GM12878 (cell line): ENCODE measurements at regions not wholly inside any gene's neighbourhood (a gene's known extent, or its start where the extent isn't known, plus 50 kb on each side); places are given as distances from the start of the nearest gene placed in this dataset.

Source experiments
- ATAC-seq: fragments of 200-7000 bp; cut with Tn5 transposase; 3 replicates; pipeline ENCODE4 v1.9.1; 2020; ENCODE audit warnings: mild to moderate bottlenecking, moderate library complexity
- BruUV-seq: library from RNA; stranded (reverse); fragments of 400-500 nt; replicated peaks from 2 replicates; lab custom pipeline; 2021; lab: Mats Ljungman, UMichigan
- CTCF ChIA-PET: fragments of 300-600 bp; sonication (Branson Sonifier 250); formaldehyde crosslinking; extraction: SDS; loops from one replicate; lab custom pipeline; 2021; ENCODE audit warnings: inconsistent platforms; lab: Yijun Ruan, JAX
- POLR2A ChIA-PET: fragments of 350-600 bp; formaldehyde crosslinking; extraction: SDS; loops from one replicate; lab custom pipeline; 2021; ENCODE audit warnings: inconsistent platforms; lab: Charles Lee
- RAD21 ChIA-PET: fragments of 300-600 bp; sonication (Branson Sonifier 250); formaldehyde crosslinking; loops from one replicate; lab custom pipeline; 2023; ENCODE audit warnings: antibody characterized with exemption; ENCODE audit not compliant: unreplicated experiment; lab: Charles Lee
- SMC1A ChIA-PET: fragments of 300-600 bp; sonication (Branson Sonifier 250); formaldehyde crosslinking; loops from one replicate; lab custom pipeline; 2023; ENCODE audit not compliant: unreplicated experiment, uncharacterized antibody; lab: Charles Lee
- DNase-seq: peaks from one replicate; pipeline ENCODE4 v3.0.0-alpha.2; 2011; ENCODE audit warnings: low read depth, low spot score
- FAIRE-seq: peaks from 3 replicates; lab custom pipeline; 2011; peaks lifted over from hg19 to GRCh38; lab: Jason Lieb, UNC
- H2AFZ ChIP-seq: 2 replicates; pipeline ENCODE4 v1.6.0; 2011; ENCODE audit warnings: low read depth, low read length, control low read depth; ENCODE audit not compliant: control insufficient read depth
- H3K27ac ChIP-seq: 2 replicates; pipeline ENCODE4 v1.5.1; 2011; ENCODE audit warnings: control low read depth; ENCODE audit not compliant: control insufficient read depth, insufficient read depth
- H3K27me3 ChIP-seq, 2 experiments: replicated peaks in 1 of 2; 2 replicates each; pipeline versions ENCODE4 v1.6.0 to v1.6.1; 2011; ENCODE audit warnings: low read length in 1 of 2; ENCODE audit not compliant: control insufficient read depth in 2 of 2, insufficient read depth in 2 of 2
- H3K36me3 ChIP-seq, 2 experiments: 2 replicates each; pipeline ENCODE4 v1.5.1; 2011; ENCODE audit warnings: low read length in 1 of 2; ENCODE audit not compliant: control insufficient read depth in 2 of 2, insufficient read depth in 2 of 2
- H3K4me1 ChIP-seq: 2 replicates; pipeline ENCODE4 v1.6.1; 2011; ENCODE audit warnings: mild to moderate bottlenecking, low read length, moderate library complexity, mixed read lengths; ENCODE audit not compliant: control insufficient read depth, insufficient read depth
- H3K4me2 ChIP-seq: 2 replicates; pipeline ENCODE4 v1.6.0; 2011; ENCODE audit warnings: control low read depth; ENCODE audit not compliant: control insufficient read depth, insufficient read depth
- H3K4me3 ChIP-seq: fragments of 200-600 bp; sonication (generic); 2 replicates; pipeline ENCODE4 v1.5.1; 2016
- H3K79me2 ChIP-seq: 2 replicates; pipeline ENCODE4 v1.6.0; 2011; ENCODE audit warnings: low read length; ENCODE audit not compliant: control insufficient read depth, insufficient read depth
- H3K9ac ChIP-seq: 2 replicates; pipeline ENCODE4 v1.8.0; 2011; ENCODE audit warnings: low read length, control low read depth, mixed read lengths; ENCODE audit not compliant: control insufficient read depth, insufficient read depth
- H3K9me3 ChIP-seq: replicated peaks from 3 replicates; pipeline ENCODE4 v1.5.1; 2011; ENCODE audit warnings: mild to moderate bottlenecking, low read length; ENCODE audit not compliant: control insufficient read depth, insufficient read depth
- H4K20me1 ChIP-seq: 2 replicates; pipeline ENCODE4 v1.6.0; 2011; ENCODE audit not compliant: control insufficient read depth, insufficient read depth
- CBFB ChIP-seq: IDR thresholded peaks from 2 replicates; pipeline ENCODE4 v1.6.1; 2016; ENCODE audit warnings: antibody characterized with exemption, low read depth
- CHD1 ChIP-seq: IDR thresholded peaks from 2 replicates; pipeline ENCODE4 v1.6.1; 2012; ENCODE audit warnings: low read depth, low read length, improper control_type of control experiment
- CHD2 ChIP-seq: IDR thresholded peaks from 2 replicates; pipeline ENCODE4 v1.6.1; 2011; ENCODE audit warnings: low read depth, low read length, improper control_type of control experiment, borderline replicate concordance
- NFXL1 ChIP-seq: fragments of 450-650 bp; IDR thresholded peaks from 2 replicates; pipeline ENCODE4 v1.6.1; 2017; ENCODE audit warnings: antibody characterized with exemption, mild to moderate bottlenecking, borderline replicate concordance
- SIN3A ChIP-seq: IDR thresholded peaks from 2 replicates; pipeline ENCODE4 v1.6.1; 2012; ENCODE audit warnings: low read depth, low read length, improper control_type of control experiment
- WGBS: methylation state at CpG from one replicate; pipeline ENCODE4 v1.1.6; 2016; ENCODE audit warnings: low lambda C conversion rate; ENCODE audit not compliant: insufficient replicate concordance, insufficient coverage; ENCODE audit errors: missing lambda C conversion rate; 5-methylcytosine and 5-hydroxymethylcytosine counted together
- in situ Hi-C: fragments of 300-500 bp; cut with MboI; formaldehyde crosslinking; loops from 9 replicates; pipeline ENCODE4 v1.14.3; 2018; ENCODE audit warnings: mixed read lengths
- intact Hi-C: fragments of 100-400 bp; cut with micrococcal nuclease; formaldehyde crosslinking; loops from one replicate; pipeline ENCODE4 v1.14.2; 2022; ENCODE audit not compliant: unreplicated experiment

DNA sequence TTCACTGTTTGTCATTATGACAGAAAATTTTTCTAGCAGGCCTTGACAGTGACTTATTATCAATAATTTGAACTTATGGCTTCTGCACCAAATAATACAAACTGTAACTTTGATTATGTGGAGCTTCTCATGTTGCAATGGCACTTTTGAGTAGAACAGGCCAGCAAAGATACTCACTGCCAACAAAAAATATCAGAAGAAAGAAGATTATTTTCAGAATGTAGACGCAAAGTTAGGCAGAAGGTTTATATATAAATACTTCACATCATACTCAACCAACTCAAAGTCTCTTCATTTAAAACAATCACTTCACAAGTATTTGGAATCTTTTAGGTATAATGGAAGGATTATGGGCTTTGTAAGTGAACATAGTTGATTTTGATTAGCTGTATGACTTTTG, 893.0 kb downstream of the ROBO2 start (continued):
- no peak for TF ChIP-seq CBFB

DNA sequence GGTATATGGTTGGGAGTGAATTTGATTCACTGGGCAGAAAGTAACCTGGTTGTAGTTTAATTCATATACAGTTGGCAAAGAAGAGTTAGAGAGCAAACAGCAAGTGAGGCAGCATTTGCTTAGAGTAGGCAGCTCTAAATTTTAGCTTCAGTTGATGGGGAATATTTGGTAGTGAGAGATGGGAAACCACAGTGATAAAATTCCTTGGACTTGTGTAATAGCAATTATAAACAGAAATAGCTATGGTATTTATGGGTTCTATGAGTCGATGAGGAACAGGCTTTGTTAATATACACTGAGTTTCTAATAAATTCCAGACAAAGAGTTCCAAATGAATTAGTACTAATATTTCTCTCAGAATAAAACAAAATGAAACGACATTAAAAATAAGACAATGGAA, 894.0 kb downstream of the ROBO2 start:
- FAIRE-seq: no peak
- H2AFZ ChIP-seq: no peak overlapping the region
- in situ Hi-C loops: no loop called here

DNA sequence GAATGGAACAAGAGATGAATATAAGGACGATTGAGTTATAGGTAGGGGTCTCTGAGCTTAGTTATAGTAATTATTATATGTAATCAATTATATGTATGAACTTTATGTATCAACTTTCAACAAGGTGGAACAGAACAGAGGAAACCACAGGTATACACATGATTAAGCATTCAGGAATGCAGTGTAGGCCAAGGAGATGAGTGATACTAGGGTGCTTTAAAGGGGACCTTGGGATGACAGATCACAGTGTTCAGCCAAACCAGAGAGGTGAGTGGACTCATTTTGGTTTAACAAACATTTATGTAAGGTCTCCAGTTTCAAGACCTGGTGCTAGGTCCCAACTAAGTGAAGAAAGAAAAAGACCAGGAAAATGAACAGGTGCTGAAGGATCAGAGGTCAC, 895.5 kb downstream of the ROBO2 start:
- H3K9me3 ChIP-seq: no peaks in the 10 kb centered on the region
- H3K9ac ChIP-seq: no peak overlapping the region
- FAIRE-seq (no peak), DNase-seq (no peak), ATAC-seq (no peak)
- H3K79me2 ChIP-seq: no peaks in the 10 kb centered on the region
- H3K27ac ChIP-seq: no peak overlapping the region
- CTCF ChIA-PET: no interaction called here
- POLR2A ChIA-PET: no interaction called here
- H3K27me3 ChIP-seq: no peaks in the 10 kb centered on the region
- H3K4me1 ChIP-seq: no peaks in the 10 kb centered on the region
- SMC1A ChIA-PET: no interaction called here
- BruUV-seq: no TSS peak
- TF ChIP-seq SIN3A: no peak
- TF ChIP-seq CHD1: no peak
- H3K4me3 ChIP-seq: no peak overlapping the region
- RAD21 ChIA-PET: no interaction called here
- WGBS: 0% methylated on average over 1 of the region's 1 CpG
- in situ Hi-C loops (no loop called here), intact Hi-C loops (no loop called here)
- no peak overlapping the region for H2AFZ ChIP-seq
- H4K20me1 ChIP-seq: no peaks in the 10 kb centered on the region
- no peaks in the 10 kb centered on the region for H3K36me3 ChIP-seq
- H3K4me2 ChIP-seq: no peak overlapping the region

More for the DNA sequence above, 894.0 kb downstream of the ROBO2 start:
- ChIA-PET SMC1A (interaction anchor here (1.2 kb wide), 1 partner anchor 14 kb away, joined by 3 read pairs; no protein-coding TSS in a partner anchor), CTCF (no interaction called here), RAD21 (no interaction called here), POLR2A (no interaction called here)
- DNase-seq (no peak), ATAC-seq (no peak)
- Histone ChIP-seq H3K9ac (no peak overlapping the region), H4K20me1 (no peaks in the 10 kb centered on the region), H3K4me3 (no peak overlapping the region), H3K4me2 (no peak overlapping the region), H3K9me3 (no peaks in the 10 kb centered on the region), H3K4me1 (no peaks in the 10 kb centered on the region), H3K79me2 (no peaks in the 10 kb centered on the region), H3K36me3 (no peaks in the 10 kb centered on the region), H3K27me3 (no peaks in the 10 kb centered on the region), H3K27ac (no peak overlapping the region)
- 51% methylated on average over 2 of the region's 2 CpGs for WGBS
- TF ChIP-seq NFXL1 (no peak), CBFB (no peak), CHD2 (no peak)
- intact Hi-C loops: no loop called here
- no TSS peak for BruUV-seq
